BJ (cell line): ENCODE measurements at regions not wholly inside any gene's neighbourhood (a gene's known extent, or its start where the extent isn't known, plus 50 kb on each side); places are given as distances from the start of the nearest gene placed in this dataset.

ENCODE experiments used
- CTCF ChIA-PET: fragments of 350-600 bp; formaldehyde crosslinking; extraction: SDS; loops from one replicate; lab custom pipeline; 2021; ENCODE audit warnings: antibody characterized with exemption, inconsistent platforms; lab: Yijun Ruan, JAX
- POLR2A ChIA-PET: fragments of 300-600 bp; sonication (Branson Sonifier 250); formaldehyde crosslinking; extraction: SDS; loops from one replicate; lab custom pipeline; 2021; ENCODE audit warnings: antibody characterized with exemption; lab: Charles Lee
- DNase-seq: peaks from one replicate; pipeline ENCODE4 v3.0.0-alpha.2; 2011; ENCODE audit warnings: low read depth
- H3K27me3 ChIP-seq: 2 replicates; pipeline ENCODE4 v1.6.0; 2011; ENCODE audit warnings: low read length; ENCODE audit not compliant: control insufficient read depth, insufficient read depth
- H3K36me3 ChIP-seq: 2 replicates; pipeline ENCODE4 v1.5.1; 2011; ENCODE audit warnings: low read length; ENCODE audit not compliant: control insufficient read depth, insufficient read depth
- H3K4me3 ChIP-seq: 2 replicates; pipeline ENCODE4 v1.5.1; 2011; ENCODE audit warnings: low read depth, mild to moderate bottlenecking, control low read depth, low read length
- TF ChIP-seq, protein P1 (sequence below): IDR thresholded peaks from 2 replicates; pipeline ENCODE4 v1.5.1; 2011; ENCODE audit warnings: low read depth, mild to moderate bottlenecking, control low read depth, inconsistent platforms, low read length, moderate library complexity; ENCODE audit not compliant: insufficient read depth

- H3K36me3 ChIP-seq, result no peaks in the 10 kb centered on the region
- DNase-seq, result no peak
- H3K4me3 ChIP-seq, result no peak overlapping the region
- ChIA-PET POLR2A (no interaction called here), CTCF (no interaction called here)
- peaks cover 6% of the 10 kb centered on the region for H3K27me3 ChIP-seq
- TF ChIP-seq, protein P1, sequence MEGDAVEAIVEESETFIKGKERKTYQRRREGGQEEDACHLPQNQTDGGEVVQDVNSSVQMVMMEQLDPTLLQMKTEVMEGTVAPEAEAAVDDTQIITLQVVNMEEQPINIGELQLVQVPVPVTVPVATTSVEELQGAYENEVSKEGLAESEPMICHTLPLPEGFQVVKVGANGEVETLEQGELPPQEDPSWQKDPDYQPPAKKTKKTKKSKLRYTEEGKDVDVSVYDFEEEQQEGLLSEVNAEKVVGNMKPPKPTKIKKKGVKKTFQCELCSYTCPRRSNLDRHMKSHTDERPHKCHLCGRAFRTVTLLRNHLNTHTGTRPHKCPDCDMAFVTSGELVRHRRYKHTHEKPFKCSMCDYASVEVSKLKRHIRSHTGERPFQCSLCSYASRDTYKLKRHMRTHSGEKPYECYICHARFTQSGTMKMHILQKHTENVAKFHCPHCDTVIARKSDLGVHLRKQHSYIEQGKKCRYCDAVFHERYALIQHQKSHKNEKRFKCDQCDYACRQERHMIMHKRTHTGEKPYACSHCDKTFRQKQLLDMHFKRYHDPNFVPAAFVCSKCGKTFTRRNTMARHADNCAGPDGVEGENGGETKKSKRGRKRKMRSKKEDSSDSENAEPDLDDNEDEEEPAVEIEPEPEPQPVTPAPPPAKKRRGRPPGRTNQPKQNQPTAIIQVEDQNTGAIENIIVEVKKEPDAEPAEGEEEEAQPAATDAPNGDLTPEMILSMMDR, result no peak
Observed at GRCh38 chr13:99903140-99903539, 68.4 kb downstream of the ZIC5 start.

- CTCF ChIA-PET, result no interaction called here
- peaks cover 6% of the 10 kb centered on the region for H3K27me3 ChIP-seq
Observed at GRCh38 chr13:99902657-99903056, 68.9 kb downstream of the ZIC5 start.

DNA sequence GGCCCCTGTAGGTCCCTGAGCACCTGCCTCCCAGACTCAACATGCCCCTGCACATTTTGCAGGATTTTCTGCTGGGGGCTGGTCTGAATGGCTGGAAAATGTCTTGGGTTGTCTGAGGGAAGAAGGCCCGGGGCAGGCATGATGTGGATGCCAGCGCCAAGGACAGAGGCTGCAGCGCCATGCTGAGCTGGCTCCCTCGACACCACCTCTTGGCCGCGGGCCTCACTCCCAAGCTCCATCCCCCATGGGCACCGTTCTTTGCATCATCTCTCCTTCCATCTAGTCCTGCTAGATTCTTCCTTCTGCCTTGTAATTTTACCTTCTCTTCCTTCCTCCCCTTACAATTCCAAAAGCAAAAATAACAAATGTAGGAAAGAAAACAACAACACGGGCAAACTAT lies 70.6 kb downstream of the ZIC5 start:
- POLR2A ChIA-PET, result no interaction called here
- TF ChIP-seq, protein P1, result no peak
- Histone ChIP-seq H3K4me3 (no peak overlapping the region), H3K27me3 (peaks cover 11% of the 10 kb centered on the region), H3K36me3 (no peaks in the 10 kb centered on the region)
- no peak for DNase-seq
- CTCF ChIA-PET, result interaction anchor here (1.0 to 1.1 kb wide), 2 partner anchors 9 to 20 kb away, joined by 3 read pairs; no protein-coding TSS in a partner anchor

More at GRCh38 chr13:99902657-99903056, 68.9 kb downstream of the ZIC5 start:
- TF ChIP-seq, protein P1, result no peak
- POLR2A ChIA-PET, result no interaction called here
- no peaks in the 10 kb centered on the region for H3K36me3 ChIP-seq
- DNase-seq, result no peak
- H3K4me3 ChIP-seq, result no peak overlapping the region

GRCh38 chr13:99898421-99898820 lies 73.1 kb downstream of the ZIC5 start:
- TF ChIP-seq, protein P1, result no peak
- no peak overlapping the region for H3K4me3 ChIP-seq
- POLR2A ChIA-PET, result interaction anchor here (0.5 kb wide), 1 partner anchor 72 kb away, joined by 3 read pairs; no protein-coding TSS in a partner anchor
- CTCF ChIA-PET, result interaction anchor here (0.6 kb wide), 1 partner anchor 28 kb away, joined by 3 read pairs; no protein-coding TSS in a partner anchor
- H3K36me3 ChIP-seq, result no peaks in the 10 kb centered on the region
- peaks cover 15% of the 10 kb centered on the region for H3K27me3 ChIP-seq
- no peak for DNase-seq

- H3K27me3 ChIP-seq, result peaks cover 13% of the 10 kb centered on the region
- CTCF ChIA-PET, result no interaction called here
- DNase-seq, result no peak
- H3K4me3 ChIP-seq, result no peak overlapping the region
- H3K36me3 ChIP-seq, result no peaks in the 10 kb centered on the region
- POLR2A ChIA-PET, result no interaction called here
- TF ChIP-seq, protein P1, result no peak
Observed at GRCh38 chr13:99897076-99897440, 74.5 kb downstream of the ZIC5 start.
